RWPE1 (cell line): ENCODE measurements at regions not wholly inside any gene's neighbourhood (a gene's known extent, or its start where the extent isn't known, plus 50 kb on each side); places are given as distances from the start of the nearest gene placed in this dataset.

Source experiments
- CTCF ChIA-PET: fragments of 350-600 bp; sonication (Branson Sonifier 250); formaldehyde crosslinking; extraction: SDS; loops from one replicate; lab custom pipeline; 2021; lab: Yijun Ruan, JAX
- POLR2A ChIA-PET: fragments of 400-600 bp; formaldehyde crosslinking; extraction: SDS; loops from one replicate; lab custom pipeline; 2020; ENCODE audit warnings: antibody characterized with exemption; ENCODE audit not compliant: low non-redundant PET; lab: Yijun Ruan, JAX
- DNase-seq: peaks from one replicate; pipeline ENCODE4 v3.0.0; 2012; ENCODE audit warnings: low spot score
- H3K27ac ChIP-seq: fragments of 450-650 bp; 2 replicates; pipeline ENCODE4 v1.5.1; 2017
- TF ChIP-seq, protein P1 (sequence below): fragments of 450-650 bp; conservative IDR thresholded peaks from 2 replicates; pipeline ENCODE4 v1.5.1; 2017; ENCODE audit warnings: low read depth, mild to moderate bottlenecking

DNA sequence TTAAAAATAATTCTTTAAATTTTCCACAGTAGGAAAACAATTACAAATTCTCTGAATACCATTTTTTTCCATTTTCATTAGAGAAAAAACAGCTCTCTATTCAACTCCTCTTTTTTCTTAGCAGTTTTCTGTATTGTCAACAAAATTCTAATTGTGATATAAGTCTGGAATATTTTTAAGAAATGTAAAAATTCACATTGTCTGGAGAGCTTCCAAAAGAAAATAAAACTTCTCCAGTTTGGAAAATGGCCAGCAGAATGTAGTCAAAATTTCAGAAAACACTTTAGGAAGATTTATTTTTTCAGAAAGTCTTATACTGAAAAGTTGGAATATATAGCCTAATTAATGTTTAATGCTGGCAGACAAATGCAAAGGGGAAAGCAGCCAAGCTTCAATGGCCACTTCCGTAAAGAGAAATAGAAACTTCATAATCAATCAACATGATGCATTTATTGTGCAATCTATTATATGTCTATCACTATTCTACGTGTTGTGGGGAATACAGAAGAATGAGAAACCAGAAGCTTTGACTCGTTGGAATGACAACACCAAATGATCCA, 733.2 kb upstream of the PKDCC start:
- TF ChIP-seq, protein P1, sequence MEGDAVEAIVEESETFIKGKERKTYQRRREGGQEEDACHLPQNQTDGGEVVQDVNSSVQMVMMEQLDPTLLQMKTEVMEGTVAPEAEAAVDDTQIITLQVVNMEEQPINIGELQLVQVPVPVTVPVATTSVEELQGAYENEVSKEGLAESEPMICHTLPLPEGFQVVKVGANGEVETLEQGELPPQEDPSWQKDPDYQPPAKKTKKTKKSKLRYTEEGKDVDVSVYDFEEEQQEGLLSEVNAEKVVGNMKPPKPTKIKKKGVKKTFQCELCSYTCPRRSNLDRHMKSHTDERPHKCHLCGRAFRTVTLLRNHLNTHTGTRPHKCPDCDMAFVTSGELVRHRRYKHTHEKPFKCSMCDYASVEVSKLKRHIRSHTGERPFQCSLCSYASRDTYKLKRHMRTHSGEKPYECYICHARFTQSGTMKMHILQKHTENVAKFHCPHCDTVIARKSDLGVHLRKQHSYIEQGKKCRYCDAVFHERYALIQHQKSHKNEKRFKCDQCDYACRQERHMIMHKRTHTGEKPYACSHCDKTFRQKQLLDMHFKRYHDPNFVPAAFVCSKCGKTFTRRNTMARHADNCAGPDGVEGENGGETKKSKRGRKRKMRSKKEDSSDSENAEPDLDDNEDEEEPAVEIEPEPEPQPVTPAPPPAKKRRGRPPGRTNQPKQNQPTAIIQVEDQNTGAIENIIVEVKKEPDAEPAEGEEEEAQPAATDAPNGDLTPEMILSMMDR, result no peak
- ChIA-PET CTCF (no interaction called here), POLR2A (no interaction called here)
- no peak overlapping the region for H3K27ac ChIP-seq
- no peak for DNase-seq

DNA sequence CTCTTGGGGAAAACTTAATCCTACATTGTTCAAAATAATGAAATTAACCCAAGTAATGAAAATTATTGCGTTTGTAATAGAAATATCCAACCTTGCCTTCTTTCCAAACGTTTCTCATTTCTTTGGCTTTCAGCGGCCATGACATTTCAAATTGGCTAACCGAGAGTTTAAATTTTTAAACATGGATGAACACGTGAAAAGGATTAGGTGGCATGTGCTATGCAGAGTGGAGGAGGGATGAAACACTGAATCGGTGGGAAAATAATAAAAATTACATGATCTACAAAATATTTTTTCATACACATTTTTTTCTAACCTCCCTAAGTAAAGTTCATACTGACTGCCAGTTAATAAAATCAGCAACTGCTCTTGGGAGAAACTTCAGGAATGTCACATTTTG, 728.4 kb upstream of the PKDCC start:
- ChIA-PET POLR2A (no interaction called here), CTCF (no interaction called here)
- H3K27ac ChIP-seq, result no peak overlapping the region
- TF ChIP-seq, protein P1, result no peak
- DNase-seq, result no peak

DNA sequence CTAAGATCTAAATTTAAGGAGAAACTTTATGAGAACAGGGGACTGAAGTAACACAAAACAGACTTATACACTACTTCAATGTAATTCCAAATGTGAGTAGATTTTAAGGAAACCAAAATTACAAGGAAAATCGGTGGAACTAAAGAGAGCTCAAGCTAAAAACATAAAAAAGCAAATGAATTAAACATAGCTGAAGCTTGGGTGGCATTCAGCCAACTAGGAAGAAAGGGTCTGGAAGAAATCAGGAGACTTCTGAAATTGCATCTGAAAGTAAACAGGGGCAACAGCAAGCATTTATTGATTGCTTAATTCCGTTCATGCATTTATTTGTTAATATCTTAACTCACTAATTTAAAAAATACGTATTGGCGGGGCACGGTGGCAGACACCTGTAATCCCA, 727.3 kb upstream of the PKDCC start:
- H3K27ac ChIP-seq, result no peak overlapping the region
- DNase-seq, result no peak
- POLR2A ChIA-PET, result no interaction called here
- CTCF ChIA-PET, result no interaction called here
- TF ChIP-seq, protein P1, result no peak

DNA sequence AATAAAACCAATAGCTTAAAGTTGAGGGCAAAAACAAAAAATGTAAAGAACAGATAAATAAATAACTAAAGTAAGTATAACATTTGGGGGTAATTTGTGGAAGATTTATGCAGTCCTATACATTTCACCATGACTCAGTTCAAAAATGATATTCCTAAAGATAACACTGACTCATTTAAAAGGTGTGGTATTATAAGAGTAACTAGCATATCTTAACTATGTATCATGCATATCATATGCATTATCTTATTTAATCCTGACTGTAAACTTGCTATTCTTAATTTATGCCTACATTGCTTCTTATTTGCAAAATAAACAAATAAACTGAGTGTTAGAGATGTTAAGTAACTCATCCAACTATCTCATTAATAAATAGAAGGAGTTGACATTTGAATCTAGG, 726.5 kb upstream of the PKDCC start:
- CTCF ChIA-PET, result no interaction called here
- peak; percentile 21 for DNase-seq
- POLR2A ChIA-PET, result interaction anchor here (0.7 kb wide), 1 partner anchor 451 kb away, joined by 4 read pairs; no protein-coding TSS in a partner anchor

DNA sequence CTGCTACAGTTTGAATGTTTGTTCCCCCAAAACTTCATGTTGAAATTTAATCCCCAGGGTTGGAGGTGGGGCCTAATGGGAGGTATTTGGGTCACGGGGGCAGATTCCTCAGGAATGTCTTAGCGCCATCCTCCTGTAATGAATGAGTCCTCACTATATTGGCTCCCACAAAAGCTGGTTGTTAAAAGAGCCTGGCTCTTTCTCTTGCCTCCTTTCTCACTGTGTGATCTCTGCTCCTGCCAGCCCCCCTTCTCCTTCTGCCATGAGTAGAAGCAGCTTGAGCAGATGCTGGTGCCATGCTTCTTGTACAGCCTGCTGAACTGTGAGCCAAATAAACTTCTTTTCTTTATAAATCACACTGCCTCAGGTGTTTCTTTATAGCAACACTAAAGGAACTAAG, 721.0 kb upstream of the PKDCC start:
- no peak for DNase-seq
- POLR2A ChIA-PET, result no interaction called here
- H3K27ac ChIP-seq, result no peak overlapping the region
- CTCF ChIA-PET, result no interaction called here
- TF ChIP-seq, protein P1, result no peak

More for the DNA sequence above, 726.5 kb upstream of the PKDCC start:
- TF ChIP-seq, protein P1, result no peak
- no peak overlapping the region for H3K27ac ChIP-seq

DNA sequence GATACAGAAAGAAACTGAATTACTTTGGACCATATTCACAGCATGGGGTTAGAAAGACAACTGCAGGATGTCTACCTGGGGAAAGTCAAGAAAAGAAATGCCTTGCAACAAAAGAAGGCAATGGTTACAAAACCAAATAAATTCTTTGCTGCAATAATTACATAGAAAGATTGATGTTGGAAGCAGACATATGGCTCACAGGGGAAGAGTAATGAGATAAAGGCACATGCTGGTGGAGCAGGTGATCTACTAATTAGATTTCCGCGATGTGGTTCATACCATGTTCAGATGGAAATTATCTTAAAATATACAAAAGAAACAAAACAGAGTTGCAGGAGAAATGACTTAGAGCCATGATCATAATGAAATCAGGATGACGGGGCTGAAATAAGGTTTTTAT, 718.8 kb upstream of the PKDCC start:
- POLR2A ChIA-PET, result no interaction called here
- H3K27ac ChIP-seq, result no peak overlapping the region
- CTCF ChIA-PET, result no interaction called here
- no peak for DNase-seq
- TF ChIP-seq, protein P1, result no peak
